Heart left ventricle (tissue), 16 donors: ENCODE measurements at regions not wholly inside any gene's neighbourhood (a gene's known extent, or its start where the extent isn't known, plus 50 kb on each side); places are given as distances from the start of the nearest gene placed in this dataset.

Source experiments
- ATAC-seq, 4 donors: fragments of 200-7000 bp; cut with Tn5 transposase; one replicate each; pipeline ENCODE4 v1.9.1; 2020 to 2022; ENCODE audit warnings: moderate library complexity in 4 of 4, mild to moderate bottlenecking in 3 of 4, moderate number of reproducible peaks in 1 of 4
- DNase-seq, 5 donors: peaks; one replicate each; pipeline ENCODE4 v3.0.0-alpha.2; 2020
- H3K27ac ChIP-seq, 12 donors: fragments of 200-600 bp; sonication (generic) in 4 of 12; one replicate each; pipeline versions ENCODE4 v1.5.0 to v1.8.0; 2016 to 2022; ENCODE audit warnings: mild to moderate bottlenecking in 2 of 12
- H3K27me3 ChIP-seq, 9 donors: fragments of 200-600 bp; sonication (generic) in 2 of 9; one replicate each; pipeline versions ENCODE4 v1.5.1 to v1.8.0; 2016 to 2022; ENCODE audit warnings: mild to moderate bottlenecking in 3 of 9
- H3K36me3 ChIP-seq, 9 donors: fragments of 200-600 bp; sonication (generic) in 2 of 9; one replicate each; pipeline versions ENCODE4 v1.5.0 to v1.8.0; 2018 to 2022; ENCODE audit warnings: mild to moderate bottlenecking in 2 of 9
- H3K4me1 ChIP-seq, 12 donors: fragments of 200-600 bp; sonication (generic) in 4 of 12; one replicate each; pipeline versions ENCODE4 v1.5.0 to v1.8.0; 2016 to 2022; ENCODE audit warnings: mild to moderate bottlenecking in 3 of 12
- H3K4me3 ChIP-seq, 12 donors: fragments of 200-600 bp; sonication (generic) in 4 of 12; one replicate each; pipeline versions ENCODE4 v1.5.0 to v1.8.0; 2017 to 2022; ENCODE audit warnings: mild to moderate bottlenecking in 9 of 12, moderate library complexity in 4 of 12
- H3K9me3 ChIP-seq, 12 donors: fragments of 200-600 bp; sonication (generic) in 4 of 12; one replicate each; pipeline versions ENCODE4 v1.5.0 to v1.8.0; 2016 to 2022; ENCODE audit warnings: mild to moderate bottlenecking in 1 of 12
- CTCF ChIP-seq, 12 donors: fragments of 200-600 bp; sonication (generic) in 4 of 12; IDR thresholded peaks; one replicate each; pipeline versions ENCODE4 v1.5.0 to v1.8.0; 2018 to 2022; ENCODE audit warnings: antibody characterized with exemption in 12 of 12, mild to moderate bottlenecking in 5 of 12
- POLR2A ChIP-seq, 2 donors: fragments of 450-650 bp; IDR thresholded peaks; one replicate each; pipeline ENCODE4 v1.6.1; 2017; ENCODE audit warnings: antibody characterized with exemption in 2 of 2, mild to moderate bottlenecking in 2 of 2, moderate library complexity in 2 of 2
- WGBS, 4 donors: extraction: QIAGEN DNeasy Blood & Tissue Kit in 2 of 4; methylation state at CpG; one replicate each; pipeline versions ENCODE4 v1.1.5 to v1.1.7; 2013 to 2018; 5-methylcytosine and 5-hydroxymethylcytosine counted together
- intact Hi-C, 10 donors: fragments of 100-400 bp; cut with DNase I; formaldehyde crosslinking; loops; one replicate each; pipeline versions ENCODE4 v1.11.1 to v1.14.2; 2022
- donor health status: ischemic (EF 13 %, LVEDD 7.1; RV severe dilation, severe dysfunction).
- donor health status: healthy with polysubstance abuse.
- donor health status: DM: no; HTN: yes; CAD: no.
- donor health status: DM: no; HTN: no; CAD: no.
- donor health status: ischemic (EF 25% LVEDD 6.9; RV normal size, moderate dysfunction).
- donor health status: ischemic (EF 25% LVEDD 5.7; RV mildly dilated, moderate dysfunction).
- donor health status: healthy.
- donor health status: DM: yes; HTN: yes; CAD: no.
- donor health status: ischemic (EF 35%, LVEDD 5.7; RV mildly dilated, moderate dysfunction).
- donor health status: nonischemic (EF 11% LVEDD 7.7; RV severe dilation, severe dysfunction).
- donor health status: DM: yes; HTN: yes; CAD: no.
- donor health status: PGD.
- donor health status: ischemic (EF 29% LVEDD 5.4; RV normal size, mild dysfunction).
- donor health status: nonischemic (EF 23%, LVEDD 6.1; RV moderate dilation, normal function).

GRCh38 chr3:145801696-145802095 lies 359.3 kb downstream of the PLOD2 start:
- no peaks in the 10 kb centered on the region for H3K4me1 ChIP-seq
- no peak overlapping the region for H3K4me3 ChIP-seq
- no peaks in the 10 kb centered on the region for H3K36me3 ChIP-seq
- intact Hi-C loops = no loop called here
- H3K27ac ChIP-seq = no peak overlapping the region
- ATAC-seq (no peak), DNase-seq (no peak)
- no peaks in the 10 kb centered on the region for H3K9me3 ChIP-seq
- no peaks in the 10 kb centered on the region for H3K27me3 ChIP-seq
- TF ChIP-seq POLR2A (IDR thresholded peaks at IDR 0.05) = no peak
- TF ChIP-seq CTCF (IDR thresholded peaks at IDR 0.05) = no peak

GRCh38 chr3:145807990-145808389 lies 353.0 kb downstream of the PLOD2 start:
- Histone ChIP-seq H3K4me3 (no peak overlapping the region), H3K27ac (no peak overlapping the region), H3K9me3 (no peaks in the 10 kb centered on the region), H3K36me3 (no peaks in the 10 kb centered on the region), H3K27me3 (no peaks in the 10 kb centered on the region), H3K4me1 (no peaks in the 10 kb centered on the region)
- TF ChIP-seq POLR2A (IDR thresholded peaks at IDR 0.05) = no peak
- peak in 3 of 12 donors; percentile 11 to 30 (median 30) for TF ChIP-seq CTCF (IDR thresholded peaks at IDR 0.05)
- no peak for ATAC-seq
- DNase-seq = peak in 2 of 5 donors; percentile 26 to 27
- WGBS, 4 donors = 2 to 17% (median 5%) methylated on average over 3 of the region's 3 CpGs
- intact Hi-C loops = no loop called here

- Histone ChIP-seq H3K27me3 (no peaks in the 10 kb centered on the region), H3K36me3 (no peaks in the 10 kb centered on the region), H3K4me1 (no peaks in the 10 kb centered on the region), H3K9me3 (no peaks in the 10 kb centered on the region), H3K4me3 (no peak overlapping the region), H3K27ac (no peak overlapping the region)
- 41 to 49% (median 42%) methylated on average over 5 of the region's 5 CpGs for WGBS, 4 donors
- no peak for ATAC-seq
- DNase-seq = no peak
- intact Hi-C loops = no loop called here
- TF ChIP-seq POLR2A (IDR thresholded peaks at IDR 0.05) (no peak), CTCF (IDR thresholded peaks at IDR 0.05) (no peak)
Observed at GRCh38 chr3:145812391-145812790, 348.6 kb downstream of the PLOD2 start.

- intact Hi-C loops = no loop called here
- DNase-seq = no peak
Observed at GRCh38 chr3:145815707-145816413, 345.1 kb downstream of the PLOD2 start.

More at GRCh38 chr3:145815707-145816413, 345.1 kb downstream of the PLOD2 start:
- no peak for TF ChIP-seq CTCF (IDR thresholded peaks at IDR 0.05)
- no peak for TF ChIP-seq POLR2A (IDR thresholded peaks at IDR 0.05)
- 60 to 74% (median 63%) methylated on average over 3 of the region's 3 CpGs for WGBS, 4 donors
- no peak for ATAC-seq
- Histone ChIP-seq H3K36me3 (no peaks in the 10 kb centered on the region), H3K27ac (no peak overlapping the region), H3K9me3 (peaks cover 0 to 6% (median 0%) of the 10 kb centered on the region in 12 donors), H3K27me3 (no peaks in the 10 kb centered on the region), H3K4me1 (no peaks in the 10 kb centered on the region), H3K4me3 (no peak overlapping the region)
